ENCODE measurements at regions not wholly inside any gene's neighbourhood (a gene's known extent, or its start where the extent isn't known, plus 50 kb on each side); places are given as distances from the start of the nearest gene placed in this dataset.

DNA sequence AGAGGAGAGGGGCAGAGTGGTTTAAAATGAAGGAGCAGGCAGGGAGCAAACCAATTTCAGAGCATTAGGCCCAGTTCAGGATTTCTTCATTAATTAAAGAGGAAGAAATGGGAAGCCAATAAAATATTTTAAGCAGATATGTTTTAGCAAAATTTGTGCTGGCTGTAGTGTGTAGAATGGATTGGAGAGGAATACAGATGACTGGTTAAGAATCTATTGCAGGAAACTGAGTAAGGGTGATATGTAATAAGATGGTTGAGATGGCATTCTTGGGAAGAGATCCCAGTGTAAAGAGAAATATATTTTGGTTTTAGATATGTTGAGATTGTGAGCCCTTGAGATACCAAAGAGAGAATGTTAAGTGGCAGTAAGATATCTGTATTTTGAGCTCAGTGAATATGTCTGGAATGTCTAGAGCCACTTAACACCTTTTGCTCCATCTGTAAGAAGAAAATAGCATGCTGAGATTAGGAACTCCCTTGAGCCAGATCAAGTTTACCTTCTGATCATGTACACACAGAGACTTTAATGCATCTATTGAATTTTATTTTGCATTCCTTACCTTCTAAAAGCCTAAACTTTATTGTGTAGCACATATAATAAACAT, 79.5 kb upstream of the SLC27A6 start:
- TF ChIP-seq, protein P1, sequence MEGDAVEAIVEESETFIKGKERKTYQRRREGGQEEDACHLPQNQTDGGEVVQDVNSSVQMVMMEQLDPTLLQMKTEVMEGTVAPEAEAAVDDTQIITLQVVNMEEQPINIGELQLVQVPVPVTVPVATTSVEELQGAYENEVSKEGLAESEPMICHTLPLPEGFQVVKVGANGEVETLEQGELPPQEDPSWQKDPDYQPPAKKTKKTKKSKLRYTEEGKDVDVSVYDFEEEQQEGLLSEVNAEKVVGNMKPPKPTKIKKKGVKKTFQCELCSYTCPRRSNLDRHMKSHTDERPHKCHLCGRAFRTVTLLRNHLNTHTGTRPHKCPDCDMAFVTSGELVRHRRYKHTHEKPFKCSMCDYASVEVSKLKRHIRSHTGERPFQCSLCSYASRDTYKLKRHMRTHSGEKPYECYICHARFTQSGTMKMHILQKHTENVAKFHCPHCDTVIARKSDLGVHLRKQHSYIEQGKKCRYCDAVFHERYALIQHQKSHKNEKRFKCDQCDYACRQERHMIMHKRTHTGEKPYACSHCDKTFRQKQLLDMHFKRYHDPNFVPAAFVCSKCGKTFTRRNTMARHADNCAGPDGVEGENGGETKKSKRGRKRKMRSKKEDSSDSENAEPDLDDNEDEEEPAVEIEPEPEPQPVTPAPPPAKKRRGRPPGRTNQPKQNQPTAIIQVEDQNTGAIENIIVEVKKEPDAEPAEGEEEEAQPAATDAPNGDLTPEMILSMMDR (optimal IDR thresholded peaks at IDR 0.05 in 1 of 3, IDR thresholded peaks at IDR 0.05 in 1 of 3, conservative IDR thresholded peaks at IDR 0.05 in 1 of 3; ENCODE audit: extremely low read depth in 1 of 3, insufficient read depth in 2 of 3, low read length in 3 of 3) = no peak
- no peak for TF ChIP-seq EZH2 (IDR thresholded peaks at IDR 0.05; ENCODE audit: low read length)
